HL-60 (cell line): ENCODE measurements at regions not wholly inside any gene's neighbourhood (a gene's known extent, or its start where the extent isn't known, plus 50 kb on each side); places are given as distances from the start of the nearest gene placed in this dataset.

Experiments
- CTCF ChIP-seq: IDR thresholded peaks from one replicate; pipeline ENCODE4 v1.5.1; 2011; ENCODE audit warnings: low read length, control low read depth, inconsistent platforms; ENCODE audit not compliant: insufficient read depth
- POLR2AphosphoS5 ChIP-seq: IDR thresholded peaks from 2 replicates; pipeline ENCODE4 v1.6.1; 2012; ENCODE audit warnings: low read depth
- REST ChIP-seq: IDR thresholded peaks from 2 replicates; pipeline ENCODE4 v1.6.1; 2012; ENCODE audit warnings: low read depth; ENCODE audit not compliant: insufficient replicate concordance

GRCh38 chr11:57873196-57873911 is 111.8 kb downstream of the CTNND1 start:
- no peak for TF ChIP-seq CTCF
- TF ChIP-seq POLR2AphosphoS5 = no peak
- TF ChIP-seq REST = no peak
